NCI-H69 (cell line): ENCODE measurements at regions not wholly inside any gene's neighbourhood (a gene's known extent, or its start where the extent isn't known, plus 50 kb on each side); places are given as distances from the start of the nearest gene placed in this dataset.

Source experiments
- DNase-seq: peaks from one replicate; lab custom pipeline; 2025; lab: John Stamatoyannopoulos, UW

DNA sequence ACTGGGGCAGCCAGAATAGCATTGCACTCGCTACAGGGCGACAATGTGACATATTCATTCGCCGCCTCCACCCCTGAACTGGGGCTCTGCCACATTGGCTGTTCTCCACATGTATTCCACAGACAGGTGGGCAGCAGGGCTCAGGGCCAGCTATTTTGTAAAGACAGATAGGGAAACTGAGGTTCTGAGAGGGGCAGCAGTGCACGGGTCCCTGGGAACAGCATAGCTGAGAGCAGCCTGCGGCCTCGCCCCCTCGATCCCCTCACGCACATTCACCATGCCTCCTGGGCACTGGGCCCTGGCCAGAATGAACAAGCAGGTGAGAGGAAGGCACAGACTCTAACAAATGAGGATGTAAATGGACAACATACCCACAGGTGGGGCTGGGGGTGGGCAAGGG is 75.0 kb upstream of the SPATA12 start:
- no peak for DNase-seq

DNA sequence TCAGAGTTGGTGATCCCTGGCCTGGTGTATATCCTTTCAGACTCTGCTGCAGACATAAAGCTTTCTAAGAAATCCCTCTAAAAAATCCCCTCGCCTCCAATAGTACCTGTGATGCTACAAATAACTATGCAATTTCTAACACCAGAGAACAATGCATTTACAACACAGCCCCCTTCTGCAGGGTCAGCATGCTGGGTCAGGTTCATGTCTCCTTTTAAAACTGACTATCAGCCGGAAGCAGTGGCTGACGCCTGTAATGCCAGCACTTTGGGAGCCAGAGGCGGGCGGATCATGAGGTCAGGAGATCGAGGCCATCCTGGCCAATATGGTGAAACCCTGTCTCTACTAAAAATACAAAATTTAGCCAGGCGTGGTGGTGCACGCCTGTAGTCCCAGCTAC is 77.0 kb upstream of the SPATA12 start:
- DNase-seq: no peak

GRCh38 chr3:56981445-56982230 is 78.8 kb upstream of the SPATA12 start:
- no peak for DNase-seq

GRCh38 chr3:56980798-56981390 is 79.6 kb upstream of the SPATA12 start:
- DNase-seq: no peak

- DNase-seq: no peak
These were observed 80.2 kb upstream of the SPATA12 start for GRCh38 chr3:56980243-56980642.

DNA sequence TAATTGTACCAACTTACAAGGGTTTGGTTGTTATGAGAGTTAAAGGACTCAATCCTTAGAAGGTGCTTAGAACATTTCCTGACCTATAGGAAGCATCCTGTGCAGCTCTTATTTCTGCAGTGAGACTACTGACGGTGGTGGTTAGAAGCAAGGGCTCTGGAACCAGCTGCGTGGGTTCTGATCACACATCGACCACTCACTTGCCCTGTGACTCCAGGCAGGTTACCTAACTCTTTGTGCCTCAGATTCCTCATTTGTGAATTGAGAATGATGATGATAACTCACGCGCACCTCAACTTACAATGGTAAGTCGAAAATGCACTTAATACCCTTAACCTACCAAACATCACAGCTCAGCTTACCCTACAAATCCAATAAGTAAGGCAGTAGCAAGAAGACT is 80.7 kb upstream of the SPATA12 start:
- DNase-seq: no peak

DNA sequence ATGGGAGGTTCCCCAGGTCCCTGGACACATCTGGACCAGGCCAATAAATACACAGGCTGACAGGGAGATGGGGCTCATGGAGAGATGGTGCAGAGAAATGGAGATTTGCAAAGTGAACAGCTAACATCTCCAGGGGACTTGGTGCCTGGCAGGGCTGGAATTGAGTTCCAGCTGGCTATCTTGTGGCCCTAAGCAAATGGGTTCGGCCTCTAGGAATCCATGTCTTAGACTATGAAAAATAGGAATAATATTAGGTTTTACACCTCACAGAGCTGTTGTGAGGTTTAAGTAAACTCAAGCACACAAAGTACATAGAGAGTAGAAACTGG is 82.9 kb upstream of the SPATA12 start:
- DNase-seq: no peak

DNA sequence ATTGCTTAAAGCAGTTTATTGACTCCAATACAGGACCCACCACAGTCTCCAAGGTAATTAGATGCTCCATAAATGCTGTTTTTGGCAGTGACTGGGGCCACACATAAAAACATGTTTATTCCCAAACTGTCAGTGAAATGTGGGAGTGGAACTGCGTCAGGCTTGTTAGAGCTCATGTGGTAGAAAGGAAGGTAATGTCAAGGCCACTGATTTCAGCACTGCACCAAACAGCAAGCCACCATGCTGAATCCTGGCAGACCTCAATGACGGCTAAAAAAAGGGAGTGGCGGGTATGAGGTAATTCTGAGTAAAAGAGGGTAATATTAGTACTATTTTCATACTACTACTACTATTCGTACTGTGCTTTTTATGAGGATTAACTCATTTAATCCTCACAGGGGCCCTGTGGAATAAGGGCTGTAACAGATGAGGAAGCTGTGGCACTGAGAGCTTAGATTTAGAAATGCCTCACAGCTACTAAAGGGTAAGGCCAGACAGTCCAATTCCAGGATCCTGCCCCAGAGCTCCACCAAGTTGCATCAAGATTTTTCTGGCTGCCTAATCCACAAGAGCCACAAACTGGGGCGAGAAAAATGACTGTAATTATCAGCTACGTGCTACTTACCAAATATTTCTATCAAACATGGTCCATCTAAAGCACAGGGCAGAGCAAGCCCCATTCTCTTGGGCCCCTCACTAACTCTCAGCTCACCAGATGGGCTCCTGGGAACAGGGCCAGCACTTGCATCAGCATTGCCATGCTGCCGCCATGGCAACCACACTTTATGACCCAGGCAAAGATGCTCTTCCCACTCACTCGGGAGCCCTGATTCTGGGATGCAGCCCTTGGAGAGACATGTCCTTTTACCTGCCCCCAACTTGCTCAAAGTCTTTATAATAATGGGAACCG is 83.6 kb upstream of the SPATA12 start:
- peak; percentile 88 for DNase-seq

GRCh38 chr3:56975567-56975966 is 84.9 kb upstream of the SPATA12 start:
- no peak for DNase-seq

- DNase-seq: peak; percentile 42
These were observed 86.1 kb upstream of the SPATA12 start for GRCh38 chr3:56974247-56974930.

GRCh38 chr3:56971816-56972215 is 88.6 kb upstream of the SPATA12 start:
- no peak for DNase-seq

DNA sequence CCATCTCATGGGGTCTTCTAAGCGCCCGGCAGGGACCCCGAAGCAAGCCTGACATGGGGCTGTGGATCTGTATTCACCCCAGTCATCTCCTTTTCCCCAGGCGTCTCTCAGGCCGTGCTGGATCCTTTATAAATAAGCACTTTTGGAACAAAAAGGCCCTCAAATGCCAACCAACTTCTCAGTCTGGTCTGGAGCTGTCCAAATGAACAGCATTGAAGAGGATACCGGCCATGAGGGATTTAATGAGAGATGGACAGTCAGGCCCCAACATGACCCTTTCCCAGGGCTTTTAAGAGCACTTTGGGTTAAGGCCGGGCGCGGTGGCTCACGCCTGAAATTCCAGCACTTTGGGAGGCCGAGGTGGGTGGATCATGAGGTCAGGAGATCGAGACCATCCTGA is 89.2 kb upstream of the SPATA12 start:
- DNase-seq: no peak

DNA sequence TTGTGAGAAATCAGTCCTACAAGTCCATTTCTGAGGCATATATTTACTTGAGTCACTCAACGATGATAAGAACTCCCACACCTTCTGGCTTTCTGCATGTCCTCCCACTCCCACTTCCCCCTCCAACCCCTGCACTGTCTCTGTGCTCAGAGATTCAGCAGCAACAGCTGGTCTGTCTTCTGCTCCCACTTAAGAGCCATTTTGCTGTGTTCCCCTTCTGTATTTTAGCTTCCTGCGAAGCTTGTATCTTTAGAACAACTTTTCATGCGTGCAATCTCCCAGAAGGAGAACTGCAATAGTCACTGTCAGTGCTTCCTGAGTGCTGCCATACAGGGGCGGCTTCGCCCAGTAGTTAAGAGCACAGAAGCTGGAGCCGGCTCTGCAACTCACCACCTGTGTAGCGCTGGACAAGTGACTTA is 90.0 kb upstream of the SPATA12 start:
- no peak for DNase-seq

DNA sequence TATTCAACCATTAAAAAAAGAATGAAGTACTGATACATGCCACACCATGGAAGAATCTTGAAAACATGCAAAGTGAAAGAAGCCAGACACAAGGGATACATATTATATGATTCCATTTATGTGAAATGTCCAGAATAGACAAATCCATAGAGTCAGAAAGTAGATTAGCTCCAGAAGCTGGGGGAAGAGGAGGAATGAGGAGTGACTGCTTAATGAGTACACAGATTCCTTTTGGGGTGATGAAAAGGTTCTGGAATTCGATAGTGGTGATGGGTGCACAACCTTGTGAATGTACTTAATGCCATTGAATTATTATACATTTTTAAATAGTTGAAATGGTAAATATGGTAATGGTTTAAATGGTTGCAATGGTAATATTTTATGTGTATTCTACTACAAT is 90.6 kb upstream of the SPATA12 start:
- no peak for DNase-seq

GRCh38 chr3:56966509-56966908 is 94.0 kb upstream of the SPATA12 start:
- DNase-seq: no peak

DNA sequence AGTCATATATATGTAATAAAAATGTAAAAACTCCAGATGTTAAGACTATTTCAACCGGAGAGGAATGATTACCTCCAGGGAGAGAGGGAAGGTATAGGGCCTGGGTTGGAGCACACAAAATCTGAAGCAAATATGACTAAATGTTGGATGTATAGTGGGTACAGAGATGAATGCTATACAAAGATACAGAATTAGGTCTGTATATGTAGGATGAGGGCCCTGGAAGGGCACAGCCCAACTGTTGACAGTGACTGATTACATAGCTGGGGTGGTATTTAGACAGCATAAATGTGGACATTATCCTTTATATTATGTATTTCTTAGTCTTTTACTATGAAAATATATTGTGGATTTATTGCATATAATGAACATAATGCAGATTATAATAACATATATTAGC is 94.4 kb upstream of the SPATA12 start:
- no peak for DNase-seq

GRCh38 chr3:56962922-56963321 is 97.5 kb upstream of the SPATA12 start:
- no peak for DNase-seq

- DNase-seq: peak; percentile 24
These were observed 98.3 kb upstream of the SPATA12 start for GRCh38 chr3:56962206-56962605.

GRCh38 chr3:56960234-56960917 is 100.1 kb upstream of the SPATA12 start:
- no peak for DNase-seq

DNA sequence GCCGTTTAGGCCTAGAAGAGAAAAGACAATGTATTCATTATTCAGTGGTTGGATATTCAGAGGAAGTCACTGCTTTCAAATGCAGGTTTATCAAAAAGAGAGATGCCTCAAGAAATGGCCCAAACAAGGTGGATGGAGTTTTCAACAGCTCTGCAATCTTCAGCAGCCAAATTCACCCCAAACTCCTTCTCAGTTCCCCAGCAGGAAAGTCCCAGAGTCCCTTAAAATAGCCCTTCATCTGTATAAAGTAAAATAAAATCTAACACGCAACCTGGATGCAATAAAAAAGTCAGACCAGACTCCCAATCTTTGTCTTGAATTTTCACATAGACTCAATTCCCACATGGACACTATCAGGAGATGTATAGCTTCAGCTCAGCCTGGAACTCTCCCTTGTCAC is 101.6 kb upstream of the SPATA12 start:
- no peak for DNase-seq

DNA sequence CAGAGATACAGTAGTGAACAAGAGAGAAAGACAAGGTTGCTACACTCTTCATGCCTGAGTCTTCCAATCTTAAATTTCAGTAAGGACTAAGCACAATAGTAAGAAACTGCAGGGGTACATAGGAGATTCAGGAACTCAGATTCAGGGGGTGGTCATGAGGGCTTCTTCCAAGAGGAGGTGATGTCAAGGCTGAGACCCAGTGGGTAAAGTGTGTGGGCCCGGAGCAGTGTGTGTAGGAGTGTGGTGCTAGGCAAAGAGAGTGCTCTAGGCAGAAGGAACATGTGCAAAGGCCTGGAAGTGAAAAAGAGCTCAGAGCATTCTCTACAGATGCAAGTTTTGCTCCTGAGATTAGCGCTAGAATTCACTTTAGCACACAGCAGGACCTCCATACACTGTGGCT is 102.9 kb upstream of the SPATA12 start:
- no peak for DNase-seq

- DNase-seq: no peak
These were observed 103.6 kb upstream of the SPATA12 start for GRCh38 chr3:56956906-56957305.
